ENCODE measurements at regions not wholly inside any gene's neighbourhood (a gene's known extent, or its start where the extent isn't known, plus 50 kb on each side); places are given as distances from the start of the nearest gene placed in this dataset.

GRCh38 chr5:6321078-6321477, 57.3 kb downstream of the MED10 start:
- H3K9me3 ChIP-seq (ENCODE audit: insufficient read depth, low read depth, low read length): no peaks in the 10 kb centered on the region
- H3K36me3 ChIP-seq (ENCODE audit: insufficient read depth, low read length): no peaks in the 10 kb centered on the region
- H3K4me3 ChIP-seq (ENCODE audit: low read length): no peak overlapping the region
- H3K4me1 ChIP-seq (ENCODE audit: insufficient read depth, low read length): no peaks in the 10 kb centered on the region
- peaks cover 25% of the 10 kb centered on the region; the same call in 1 of the 2 replicates for H3K27me3 ChIP-seq (ENCODE audit: insufficient read depth, low read length)
- H3K9ac ChIP-seq (ENCODE audit: low read depth, low read length): no peak overlapping the region
- no peak overlapping the region for H3K27ac ChIP-seq (ENCODE audit: low read depth, low read length)
- 51% methylated on average over 1 of the region's 1 CpG for WGBS

- Histone ChIP-seq H3K36me3 (ENCODE audit: insufficient read depth, low read length) (no peaks in the 10 kb centered on the region), H3K9ac (ENCODE audit: low read depth, low read length) (no peak overlapping the region), H3K27me3 (ENCODE audit: insufficient read depth, low read length) (peaks cover 29% of the 10 kb centered on the region), H3K4me3 (ENCODE audit: low read length) (no peak overlapping the region), H3K4me1 (ENCODE audit: insufficient read depth, low read length) (no peaks in the 10 kb centered on the region), H3K9me3 (ENCODE audit: insufficient read depth, low read depth, low read length) (no peaks in the 10 kb centered on the region), H3K27ac (ENCODE audit: low read depth, low read length) (no peak overlapping the region)
- 84% methylated on average over 8 of the region's 8 CpGs for WGBS
Measured at GRCh38 chr5:6319116-6319515, 59.2 kb downstream of the MED10 start.

DNA sequence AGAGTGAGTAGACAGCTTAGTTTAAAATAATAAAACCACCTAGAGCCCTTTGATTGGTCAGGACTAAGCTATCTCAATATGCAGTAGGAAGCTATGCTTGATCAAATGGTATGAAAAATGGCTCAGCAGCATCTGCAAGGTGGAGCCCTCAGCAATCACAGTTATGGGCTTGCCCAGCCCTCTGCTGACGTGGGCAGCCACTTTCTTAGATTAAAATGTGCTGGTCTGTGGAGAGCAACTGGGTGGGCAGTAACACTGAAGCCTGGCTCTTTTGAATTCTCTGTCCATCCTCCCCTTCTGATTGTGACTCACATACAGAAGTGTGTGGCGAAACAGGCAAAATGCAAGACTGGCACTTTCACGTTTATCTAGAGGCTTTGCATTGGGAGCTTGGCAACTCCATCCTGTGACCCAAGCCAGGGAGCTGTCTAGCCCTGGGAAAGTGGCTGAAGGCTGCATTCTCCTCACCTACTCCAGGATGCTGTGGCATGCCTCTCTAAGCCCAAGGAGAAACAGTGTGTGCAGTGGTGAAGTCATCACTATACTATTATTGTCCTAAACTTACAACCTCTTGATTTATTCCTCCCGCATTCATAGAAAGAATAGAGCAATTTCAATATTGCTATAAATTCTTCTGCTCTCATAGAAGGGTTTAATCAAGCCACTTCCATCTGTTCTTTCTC, 61.1 kb downstream of the MED10 start:
- H3K27me3 ChIP-seq (ENCODE audit: insufficient read depth, low read length): peaks cover 29% of the 10 kb centered on the region
- no peaks in the 10 kb centered on the region for H3K4me1 ChIP-seq (ENCODE audit: insufficient read depth, low read length)
- no peak overlapping the region for H3K27ac ChIP-seq (ENCODE audit: low read depth, low read length)
- no peak overlapping the region for H3K9ac ChIP-seq (ENCODE audit: low read depth, low read length)
- 84% methylated on average over 4 of the region's 4 CpGs for WGBS
- H3K36me3 ChIP-seq (ENCODE audit: insufficient read depth, low read length): no peaks in the 10 kb centered on the region
- no peaks in the 10 kb centered on the region for H3K9me3 ChIP-seq (ENCODE audit: insufficient read depth, low read depth, low read length)
- H3K4me3 ChIP-seq (ENCODE audit: low read length): no peak overlapping the region

DNA sequence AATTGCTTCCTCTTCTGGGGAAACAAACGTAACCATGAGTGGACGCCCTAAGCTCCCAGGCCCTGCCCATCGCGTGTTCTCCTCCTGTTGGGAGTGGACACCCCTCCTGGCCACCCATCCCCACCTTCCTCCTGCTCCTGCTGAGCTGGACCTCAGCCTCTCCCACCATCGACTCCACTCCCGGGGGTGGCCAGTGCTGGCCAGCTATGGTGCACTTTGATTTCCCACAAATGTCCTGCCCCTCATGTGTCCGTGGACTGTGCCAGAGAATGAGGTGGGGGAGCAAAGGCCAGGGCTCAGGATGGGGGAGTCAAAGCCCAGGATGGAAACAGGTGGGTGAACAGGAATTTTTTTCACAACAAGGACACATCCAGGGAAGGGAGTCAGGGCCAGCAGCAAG, 62.8 kb downstream of the MED10 start:
- Histone ChIP-seq H3K9me3 (ENCODE audit: insufficient read depth, low read depth, low read length) (no peaks in the 10 kb centered on the region), H3K27me3 (ENCODE audit: insufficient read depth, low read length) (peaks cover 32% of the 10 kb centered on the region), H3K36me3 (ENCODE audit: insufficient read depth, low read length) (no peaks in the 10 kb centered on the region), H3K9ac (ENCODE audit: low read depth, low read length) (no peak overlapping the region), H3K4me1 (ENCODE audit: insufficient read depth, low read length) (no peaks in the 10 kb centered on the region), H3K4me3 (ENCODE audit: low read length) (no peak overlapping the region), H3K27ac (ENCODE audit: low read depth, low read length) (no peak overlapping the region)
- 88% methylated on average over 7 of the region's 7 CpGs for WGBS

DNA sequence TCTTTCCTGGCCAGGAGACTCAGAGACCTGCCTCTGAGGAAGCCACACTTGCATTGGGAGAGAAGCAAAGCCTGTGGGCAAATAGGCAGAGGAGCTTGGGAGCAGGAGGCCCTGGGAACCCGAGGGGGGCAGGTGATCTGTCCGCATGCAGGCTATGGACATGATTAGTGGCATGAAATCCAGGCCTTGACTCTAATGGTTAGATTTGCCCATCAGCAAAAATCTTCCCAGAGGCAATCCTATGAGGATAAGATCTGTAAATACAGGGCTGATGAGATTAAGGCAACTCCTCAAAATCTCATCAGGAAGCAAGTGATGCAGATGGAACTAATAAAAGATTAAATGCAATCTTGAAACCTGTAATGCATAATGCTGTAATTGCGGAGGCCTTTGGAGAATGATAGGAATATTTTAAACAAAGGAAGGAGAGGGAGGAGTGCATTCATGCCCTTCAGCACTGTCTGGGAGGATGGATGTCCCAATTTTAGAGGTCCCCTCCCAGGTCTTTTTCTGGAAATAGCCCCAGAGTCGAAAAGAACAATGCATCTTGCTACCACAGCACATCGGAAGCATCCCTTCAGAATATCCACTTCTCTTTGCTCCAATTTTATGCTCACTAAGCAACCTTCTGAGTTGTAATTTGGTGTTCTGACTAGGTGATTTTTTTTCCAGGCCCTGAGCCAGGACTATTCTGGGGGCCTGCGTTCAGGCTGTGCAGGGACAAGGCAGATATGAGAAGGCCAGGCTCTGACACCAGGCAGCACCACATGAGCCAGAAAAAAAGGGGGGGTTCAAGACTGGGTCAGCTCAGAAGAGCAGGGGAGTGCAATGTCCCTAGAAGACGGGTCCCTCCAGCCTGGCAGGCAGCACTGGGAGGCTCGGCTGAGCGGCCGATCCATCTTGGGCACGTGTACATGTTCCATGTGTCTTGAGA, 66.5 kb downstream of the MED10 start:
- Histone ChIP-seq H3K9ac (ENCODE audit: low read depth, low read length) (no peak overlapping the region), H3K9me3 (ENCODE audit: insufficient read depth, low read depth, low read length) (no peaks in the 10 kb centered on the region), H3K27ac (ENCODE audit: low read depth, low read length) (no peak overlapping the region), H3K4me3 (ENCODE audit: low read length) (no peak overlapping the region), H3K36me3 (ENCODE audit: insufficient read depth, low read length) (no peaks in the 10 kb centered on the region), H3K4me1 (ENCODE audit: insufficient read depth, low read length) (no peaks in the 10 kb centered on the region), H3K27me3 (ENCODE audit: insufficient read depth, low read length) (peaks cover 49% of the 10 kb centered on the region)
- WGBS: 89% methylated on average over 11 of the region's 11 CpGs

DNA sequence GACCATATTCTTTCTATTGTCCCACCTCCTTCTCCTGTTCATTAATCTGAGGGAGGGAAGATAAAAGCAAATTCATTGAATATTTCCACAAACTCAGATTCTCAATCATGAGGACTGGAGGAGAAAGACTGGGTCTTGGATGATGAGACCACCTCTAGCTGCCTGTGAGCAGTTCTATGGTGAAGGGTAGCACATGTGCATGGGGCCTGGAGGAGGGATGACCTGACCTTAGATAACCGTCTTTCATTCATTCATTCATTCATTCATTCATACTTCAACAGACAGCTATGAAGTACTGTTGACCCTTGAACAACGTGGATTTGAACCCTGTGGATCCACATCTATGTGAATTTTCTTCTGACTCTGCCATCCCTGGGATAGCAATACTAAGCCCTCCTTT, 68.4 kb downstream of the MED10 start:
- H3K27me3 ChIP-seq (ENCODE audit: insufficient read depth, low read length): peaks cover 62% of the 10 kb centered on the region

DNA sequence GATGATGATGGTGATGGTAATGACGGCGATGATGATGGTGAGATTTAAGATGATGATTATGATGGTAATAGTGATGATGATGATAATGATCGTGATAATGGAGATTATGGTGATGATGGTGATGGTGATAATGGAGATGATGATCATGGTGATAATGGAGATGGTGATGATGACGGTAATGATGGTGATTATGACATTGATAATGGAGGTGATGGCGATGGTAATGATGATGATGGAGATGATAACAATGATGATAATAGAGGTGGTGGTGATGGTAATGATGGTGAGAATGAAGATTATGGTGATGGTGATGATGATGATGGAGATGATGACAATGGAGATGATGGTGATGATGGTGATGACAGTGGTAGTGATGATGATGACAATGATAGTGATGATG, 69.7 kb downstream of the MED10 start:
- Histone ChIP-seq H3K27me3 (ENCODE audit: insufficient read depth, low read length) (peaks cover 69% of the 10 kb centered on the region), H3K36me3 (ENCODE audit: insufficient read depth, low read length) (no peaks in the 10 kb centered on the region), H3K4me3 (ENCODE audit: low read length) (no peak overlapping the region), H3K9ac (ENCODE audit: low read depth, low read length) (no peak overlapping the region), H3K4me1 (ENCODE audit: insufficient read depth, low read length) (no peaks in the 10 kb centered on the region), H3K27ac (ENCODE audit: low read depth, low read length) (no peak overlapping the region), H3K9me3 (ENCODE audit: insufficient read depth, low read depth, low read length) (no peaks in the 10 kb centered on the region)
- WGBS: 89% methylated on average over 5 of the region's 5 CpGs

More for the DNA sequence above, 68.4 kb downstream of the MED10 start:
- no peaks in the 10 kb centered on the region for H3K9me3 ChIP-seq (ENCODE audit: insufficient read depth, low read depth, low read length)
- no peak overlapping the region for H3K4me3 ChIP-seq (ENCODE audit: low read length)
- no peaks in the 10 kb centered on the region for H3K36me3 ChIP-seq (ENCODE audit: insufficient read depth, low read length)
- no peaks in the 10 kb centered on the region for H3K4me1 ChIP-seq (ENCODE audit: insufficient read depth, low read length)
- WGBS: 53% methylated on average over 2 of the region's 2 CpGs
- H3K27ac ChIP-seq (ENCODE audit: low read depth, low read length): no peak overlapping the region
- H3K9ac ChIP-seq (ENCODE audit: low read depth, low read length): no peak overlapping the region

DNA sequence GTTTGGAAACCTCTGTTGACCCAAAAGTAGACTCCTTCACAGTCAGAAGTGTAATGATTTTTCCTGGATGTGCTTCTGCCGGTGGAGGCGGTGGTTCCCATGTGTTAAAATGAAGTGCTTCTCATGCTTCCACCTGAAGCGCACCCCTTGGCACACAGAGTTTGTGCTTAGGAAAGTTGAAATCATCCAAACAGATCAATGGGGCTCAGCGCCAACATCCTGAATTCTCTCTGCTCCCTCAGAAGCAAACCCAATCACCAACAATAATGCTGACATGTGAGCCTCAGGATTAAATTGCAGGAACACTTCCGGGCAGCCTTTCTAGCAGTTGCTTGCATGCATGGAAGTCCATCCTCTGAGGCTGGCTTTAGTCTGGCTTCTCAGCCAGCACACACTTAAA, 71.0 kb downstream of the MED10 start:
- 83% methylated on average over 5 of the region's 5 CpGs for WGBS
- Histone ChIP-seq H3K4me1 (ENCODE audit: insufficient read depth, low read length) (0 out of 2 replicates have a peak, but pooled peaks cover 3% of the 10 kb centered on the region), H3K27me3 (ENCODE audit: insufficient read depth, low read length) (peaks cover 83% of the 10 kb centered on the region), H3K9me3 (ENCODE audit: insufficient read depth, low read depth, low read length) (no peaks in the 10 kb centered on the region), H3K4me3 (ENCODE audit: low read length) (no peak overlapping the region), H3K9ac (ENCODE audit: low read depth, low read length) (no peak overlapping the region), H3K36me3 (ENCODE audit: insufficient read depth, low read length) (no peaks in the 10 kb centered on the region), H3K27ac (ENCODE audit: low read depth, low read length) (no peak overlapping the region)

DNA sequence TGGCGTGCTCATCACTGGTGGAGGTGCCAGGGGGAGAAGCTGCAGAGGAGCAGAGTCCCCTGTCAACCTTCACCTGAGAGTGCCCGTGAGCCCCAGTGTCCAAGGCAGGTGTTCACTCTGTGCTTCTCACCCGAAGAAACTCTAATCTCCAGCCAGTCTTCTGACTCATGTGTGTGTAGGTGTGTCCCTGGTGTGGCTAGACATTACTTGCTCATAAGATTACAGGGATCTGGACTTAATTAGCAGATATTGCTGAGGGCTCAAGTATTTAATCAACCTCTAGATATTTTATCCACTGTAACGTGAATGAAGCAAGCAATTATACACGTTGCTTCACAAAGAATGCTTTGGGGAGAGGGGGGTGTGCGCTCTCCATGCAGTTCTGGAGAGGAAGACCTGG, 72.5 kb downstream of the MED10 start:
- H3K36me3 ChIP-seq (ENCODE audit: insufficient read depth, low read length): no peaks in the 10 kb centered on the region
- WGBS: 79% methylated on average over 6 of the region's 6 CpGs
- no peaks in the 10 kb centered on the region for H3K9me3 ChIP-seq (ENCODE audit: insufficient read depth, low read depth, low read length)
- H3K27ac ChIP-seq (ENCODE audit: low read depth, low read length): no peak overlapping the region
- H3K27me3 ChIP-seq (ENCODE audit: insufficient read depth, low read length): peaks cover 96% of the 10 kb centered on the region
- 0 out of 2 replicates have a peak, but pooled peaks cover 9% of the 10 kb centered on the region for H3K4me1 ChIP-seq (ENCODE audit: insufficient read depth, low read length)
- no peak overlapping the region for H3K4me3 ChIP-seq (ENCODE audit: low read length)
- H3K9ac ChIP-seq (ENCODE audit: low read depth, low read length): no peak overlapping the region

- Histone ChIP-seq H3K4me3 (ENCODE audit: low read length) (no peak overlapping the region), H3K4me1 (ENCODE audit: insufficient read depth, low read length) (0 out of 2 replicates have a peak, but pooled peaks cover 9% of the 10 kb centered on the region), H3K36me3 (ENCODE audit: insufficient read depth, low read length) (no peaks in the 10 kb centered on the region), H3K27me3 (ENCODE audit: insufficient read depth, low read length) (peaks cover 92% of the 10 kb centered on the region), H3K9ac (ENCODE audit: low read depth, low read length) (no peak overlapping the region), H3K9me3 (ENCODE audit: insufficient read depth, low read depth, low read length) (no peaks in the 10 kb centered on the region), H3K27ac (ENCODE audit: low read depth, low read length) (no peak overlapping the region)
- 33% methylated on average over 5 of the region's 5 CpGs for WGBS
Measured at GRCh38 chr5:6302684-6303083, 75.7 kb downstream of the MED10 start.

DNA sequence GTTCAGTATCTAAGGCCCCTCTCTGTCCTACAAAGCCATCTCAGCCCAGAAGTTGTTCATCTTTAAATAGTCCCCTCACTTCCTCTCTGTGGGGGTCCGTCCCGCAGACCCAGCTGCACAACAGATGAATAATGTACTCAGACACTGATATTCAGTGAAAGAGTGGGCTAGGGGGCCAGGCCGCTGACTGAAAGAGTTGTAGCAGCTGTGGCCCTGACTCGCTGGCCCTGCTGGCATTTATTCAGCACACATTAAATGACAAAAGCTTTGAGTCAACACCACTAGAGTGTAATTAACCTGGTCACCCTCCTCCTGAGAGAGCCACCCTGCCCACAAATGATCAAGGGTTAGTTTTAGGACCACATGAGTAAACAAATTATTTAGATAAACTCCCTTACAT, 76.3 kb downstream of the MED10 start:
- Histone ChIP-seq H3K4me1 (ENCODE audit: insufficient read depth, low read length) (0 out of 2 replicates have a peak, but pooled peaks cover 9% of the 10 kb centered on the region), H3K9me3 (ENCODE audit: insufficient read depth, low read depth, low read length) (no peaks in the 10 kb centered on the region), H3K27me3 (ENCODE audit: insufficient read depth, low read length) (peaks cover 86% of the 10 kb centered on the region), H3K9ac (ENCODE audit: low read depth, low read length) (no peak overlapping the region), H3K4me3 (ENCODE audit: low read length) (no peak overlapping the region), H3K27ac (ENCODE audit: low read depth, low read length) (no peak overlapping the region), H3K36me3 (ENCODE audit: insufficient read depth, low read length) (no peaks in the 10 kb centered on the region)
- 6% methylated on average over 4 of the region's 4 CpGs for WGBS

Data from HUES64 (cell line).